Adrenal gland (tissue), 5 donors: ENCODE measurements at regions not wholly inside any gene's neighbourhood (a gene's known extent, or its start where the extent isn't known, plus 50 kb on each side); places are given as distances from the start of the nearest gene placed in this dataset.

Source experiments
- POLR2A ChIP-seq, 2 donors: fragments of 450-650 bp; IDR thresholded peaks; one replicate each; pipeline ENCODE4 v1.6.1; 2017; ENCODE audit warnings: antibody characterized with exemption in 2 of 2, mild to moderate bottlenecking in 2 of 2, moderate library complexity in 1 of 2
- TF ChIP-seq, protein P1 (sequence below), 6 experiments: fragments of 450-650 bp in 4 of 6; fragments of 200-600 bp in 2 of 6; sonication (generic) in 1 of 6; IDR thresholded peaks; 1 replicate in 5 of 6; 2 replicates in 1 of 6; pipeline versions ENCODE4 v1.5.1 to v1.8.0; 2016 to 2021; ENCODE audit warnings: antibody characterized with exemption in 6 of 6, mild to moderate bottlenecking in 2 of 6, moderate library complexity in 1 of 6
- donor health status: DM: no; HTN: no; CAD: no.

DNA sequence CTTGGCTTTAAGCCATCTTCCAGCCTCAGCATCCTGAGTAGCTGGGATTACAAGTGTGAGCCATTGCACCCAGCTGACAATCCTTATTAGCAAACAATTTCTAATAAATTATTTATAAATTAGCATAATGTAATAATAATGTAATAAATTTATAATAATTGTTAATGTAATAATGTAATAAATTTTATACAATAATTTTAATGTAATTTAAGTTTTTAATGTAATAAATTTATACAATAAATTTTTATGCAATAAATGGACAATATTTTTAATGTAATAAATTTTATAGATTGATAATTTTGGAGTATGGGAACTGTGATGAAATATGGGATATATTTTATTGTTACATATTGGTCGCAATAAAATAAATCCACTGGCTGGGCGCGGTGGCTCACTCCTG, 1457.5 kb downstream of the KCNT2 start:
- TF ChIP-seq, protein P1, sequence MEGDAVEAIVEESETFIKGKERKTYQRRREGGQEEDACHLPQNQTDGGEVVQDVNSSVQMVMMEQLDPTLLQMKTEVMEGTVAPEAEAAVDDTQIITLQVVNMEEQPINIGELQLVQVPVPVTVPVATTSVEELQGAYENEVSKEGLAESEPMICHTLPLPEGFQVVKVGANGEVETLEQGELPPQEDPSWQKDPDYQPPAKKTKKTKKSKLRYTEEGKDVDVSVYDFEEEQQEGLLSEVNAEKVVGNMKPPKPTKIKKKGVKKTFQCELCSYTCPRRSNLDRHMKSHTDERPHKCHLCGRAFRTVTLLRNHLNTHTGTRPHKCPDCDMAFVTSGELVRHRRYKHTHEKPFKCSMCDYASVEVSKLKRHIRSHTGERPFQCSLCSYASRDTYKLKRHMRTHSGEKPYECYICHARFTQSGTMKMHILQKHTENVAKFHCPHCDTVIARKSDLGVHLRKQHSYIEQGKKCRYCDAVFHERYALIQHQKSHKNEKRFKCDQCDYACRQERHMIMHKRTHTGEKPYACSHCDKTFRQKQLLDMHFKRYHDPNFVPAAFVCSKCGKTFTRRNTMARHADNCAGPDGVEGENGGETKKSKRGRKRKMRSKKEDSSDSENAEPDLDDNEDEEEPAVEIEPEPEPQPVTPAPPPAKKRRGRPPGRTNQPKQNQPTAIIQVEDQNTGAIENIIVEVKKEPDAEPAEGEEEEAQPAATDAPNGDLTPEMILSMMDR (IDR thresholded peaks at IDR 0.05): no peak
- no peak for TF ChIP-seq POLR2A (IDR thresholded peaks at IDR 0.05)
